ENCODE measurements at regions not wholly inside any gene's neighbourhood (a gene's known extent, or its start where the extent isn't known, plus 50 kb on each side); places are given as distances from the start of the nearest gene placed in this dataset.
"Not testable (repeated sequence)": the region's sequence is repeated elsewhere in the genome, so short reads cannot be mapped to it uniquely, and the experiment has no call there.

DNA sequence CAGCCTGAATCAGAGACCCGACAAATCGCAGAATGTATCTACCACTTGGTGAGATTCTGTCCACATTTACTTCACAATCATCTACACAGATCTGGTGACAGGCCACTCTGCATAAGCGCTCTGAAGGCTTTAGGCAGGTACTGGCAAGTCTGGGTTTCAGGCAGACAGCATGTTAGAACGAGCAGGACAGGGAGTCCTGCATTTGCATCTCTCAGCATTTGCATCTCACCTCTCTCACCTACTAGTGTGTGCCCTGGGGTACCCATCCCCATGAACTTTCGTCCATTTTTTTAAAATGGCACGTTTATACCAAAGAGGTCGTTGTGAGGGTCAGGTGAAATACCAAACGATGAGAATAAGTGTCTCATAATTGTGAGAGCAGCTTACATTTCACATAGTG lies 108.2 kb downstream of the SPATA31A1 start:
- DNase-seq; POLR2A ChIA-PET; H3K27ac Mint-ChIP-seq; ATAC-seq; H3K27me3 Mint-ChIP-seq (ENCODE audit: low read depth); H3K36me3 Mint-ChIP-seq (ENCODE audit: low read depth); H3K4me1 Mint-ChIP-seq (ENCODE audit: low read depth); CTCF ChIA-PET; H3K9me3 Mint-ChIP-seq (ENCODE audit: insufficient read depth): not testable (repeated sequence)
- peak overlapping the region; percentile 92 for H3K4me3 Mint-ChIP-seq

GRCh38 chr9:39464122-39464777 lies 108.8 kb downstream of the SPATA31A1 start:
- Mint-ChIP-seq H3K4me3 (peak overlapping the region; percentile 92), H3K27ac (peak overlapping the region; percentile 86)
- POLR2A ChIA-PET; H3K4me1 Mint-ChIP-seq (ENCODE audit: low read depth); H3K9me3 Mint-ChIP-seq (ENCODE audit: insufficient read depth); CTCF ChIA-PET; H3K36me3 Mint-ChIP-seq (ENCODE audit: low read depth); H3K27me3 Mint-ChIP-seq (ENCODE audit: low read depth): not testable (repeated sequence)
- ATAC-seq (peak; percentile 99), DNase-seq (peak; percentile 82)

GRCh38 chr9:39474499-39474898 lies 119.0 kb downstream of the SPATA31A1 start:
- DNase-seq; POLR2A ChIA-PET; H3K4me1 Mint-ChIP-seq (ENCODE audit: low read depth); H3K27ac Mint-ChIP-seq; ATAC-seq; CTCF ChIA-PET; H3K27me3 Mint-ChIP-seq (ENCODE audit: low read depth); H3K36me3 Mint-ChIP-seq (ENCODE audit: low read depth); H3K9me3 Mint-ChIP-seq (ENCODE audit: insufficient read depth); H3K4me3 Mint-ChIP-seq: not testable (repeated sequence)

GRCh38 chr9:39483073-39483472 lies 127.6 kb downstream of the SPATA31A1 start:
- CTCF ChIA-PET, H3K27ac Mint-ChIP-seq: not testable (repeated sequence)

DNA sequence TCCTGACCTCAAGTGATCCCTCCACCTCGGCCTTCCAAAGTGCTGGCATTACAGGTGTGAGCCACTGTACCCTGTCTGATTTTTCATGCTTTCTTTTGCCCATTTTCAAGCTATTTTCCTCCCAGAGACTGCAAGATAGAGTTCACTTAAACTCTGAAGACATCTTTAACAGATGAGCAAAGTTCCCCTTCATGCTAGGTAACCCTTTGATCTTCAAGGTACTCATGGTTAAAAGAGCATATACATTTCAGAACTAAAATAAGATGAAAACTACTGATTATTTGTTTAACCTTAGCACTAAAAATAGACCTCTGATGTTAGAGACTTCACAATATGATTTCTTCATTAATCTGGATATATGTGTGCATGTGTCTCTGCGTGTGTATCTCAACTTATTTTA lies 128.4 kb downstream of the SPATA31A1 start:
- H3K4me3 Mint-ChIP-seq; H3K27ac Mint-ChIP-seq; POLR2A ChIA-PET; DNase-seq; H3K4me1 Mint-ChIP-seq (ENCODE audit: low read depth); ATAC-seq; H3K9me3 Mint-ChIP-seq (ENCODE audit: insufficient read depth); H3K36me3 Mint-ChIP-seq (ENCODE audit: low read depth); H3K27me3 Mint-ChIP-seq (ENCODE audit: low read depth); CTCF ChIA-PET: not testable (repeated sequence)

More at GRCh38 chr9:39483073-39483472, 127.6 kb downstream of the SPATA31A1 start:
- H3K4me1 Mint-ChIP-seq (ENCODE audit: low read depth); H3K4me3 Mint-ChIP-seq; H3K9me3 Mint-ChIP-seq (ENCODE audit: insufficient read depth); POLR2A ChIA-PET; DNase-seq; H3K27me3 Mint-ChIP-seq (ENCODE audit: low read depth); H3K36me3 Mint-ChIP-seq (ENCODE audit: low read depth); ATAC-seq: not testable (repeated sequence)

GRCh38 chr9:39484292-39484691 lies 128.8 kb downstream of the SPATA31A1 start:
- DNase-seq; H3K4me3 Mint-ChIP-seq; CTCF ChIA-PET; ATAC-seq; H3K36me3 Mint-ChIP-seq (ENCODE audit: low read depth); POLR2A ChIA-PET; H3K27ac Mint-ChIP-seq; H3K4me1 Mint-ChIP-seq (ENCODE audit: low read depth); H3K27me3 Mint-ChIP-seq (ENCODE audit: low read depth); H3K9me3 Mint-ChIP-seq (ENCODE audit: insufficient read depth): not testable (repeated sequence)

DNA sequence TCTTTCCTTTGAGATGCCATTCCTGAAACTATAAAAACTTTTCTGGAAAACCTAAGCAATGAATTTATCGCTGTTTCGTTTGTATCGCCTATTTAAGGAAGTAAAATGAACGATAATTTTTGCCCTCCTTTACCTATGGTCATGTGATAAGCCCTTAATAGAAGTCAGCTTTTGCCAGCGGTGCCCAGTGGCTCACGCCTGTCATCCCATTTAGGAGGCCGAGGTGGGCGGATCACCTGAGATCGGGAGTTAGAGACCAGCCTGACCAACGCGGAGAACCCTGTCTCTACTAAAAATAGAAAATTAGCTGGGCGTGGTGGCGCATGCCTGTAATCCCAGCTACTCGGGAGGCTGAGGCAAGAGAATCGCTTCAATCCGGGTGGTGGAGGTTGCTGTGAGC lies 132.0 kb downstream of the SPATA31A1 start:
- H3K9me3 Mint-ChIP-seq (ENCODE audit: insufficient read depth); H3K27ac Mint-ChIP-seq; DNase-seq; ATAC-seq; H3K4me1 Mint-ChIP-seq (ENCODE audit: low read depth); H3K36me3 Mint-ChIP-seq (ENCODE audit: low read depth); POLR2A ChIA-PET; H3K4me3 Mint-ChIP-seq; CTCF ChIA-PET; H3K27me3 Mint-ChIP-seq (ENCODE audit: low read depth): not testable (repeated sequence)

GRCh38 chr9:39496248-39496647 lies 140.8 kb downstream of the SPATA31A1 start:
- H3K27ac Mint-ChIP-seq; H3K4me1 Mint-ChIP-seq (ENCODE audit: low read depth); POLR2A ChIA-PET; H3K36me3 Mint-ChIP-seq (ENCODE audit: low read depth); DNase-seq; ATAC-seq; H3K27me3 Mint-ChIP-seq (ENCODE audit: low read depth); CTCF ChIA-PET; H3K9me3 Mint-ChIP-seq (ENCODE audit: insufficient read depth); H3K4me3 Mint-ChIP-seq: not testable (repeated sequence)

DNA sequence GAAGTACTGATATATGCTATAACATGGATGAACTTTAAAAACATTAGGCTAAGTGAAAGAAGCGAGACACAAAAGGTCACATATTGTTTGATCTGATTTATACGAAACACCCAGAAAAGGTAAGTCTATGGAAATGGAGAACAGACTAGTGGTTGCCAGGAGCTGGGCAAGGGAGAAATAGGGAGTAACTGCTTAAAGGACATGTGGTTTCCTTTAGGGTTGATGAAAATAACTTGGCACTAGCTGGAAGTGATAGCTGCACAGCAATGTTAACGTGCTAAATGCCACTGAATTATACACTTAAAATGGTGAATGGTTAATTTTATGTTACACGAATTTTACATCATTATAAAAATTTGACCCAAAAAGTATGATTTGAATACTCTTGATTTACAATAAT lies 147.7 kb downstream of the SPATA31A1 start:
- DNase-seq; ATAC-seq; H3K27ac Mint-ChIP-seq; H3K9me3 Mint-ChIP-seq (ENCODE audit: insufficient read depth); POLR2A ChIA-PET; H3K36me3 Mint-ChIP-seq (ENCODE audit: low read depth); CTCF ChIA-PET; H3K27me3 Mint-ChIP-seq (ENCODE audit: low read depth); H3K4me1 Mint-ChIP-seq (ENCODE audit: low read depth); H3K4me3 Mint-ChIP-seq: not testable (repeated sequence)

DNA sequence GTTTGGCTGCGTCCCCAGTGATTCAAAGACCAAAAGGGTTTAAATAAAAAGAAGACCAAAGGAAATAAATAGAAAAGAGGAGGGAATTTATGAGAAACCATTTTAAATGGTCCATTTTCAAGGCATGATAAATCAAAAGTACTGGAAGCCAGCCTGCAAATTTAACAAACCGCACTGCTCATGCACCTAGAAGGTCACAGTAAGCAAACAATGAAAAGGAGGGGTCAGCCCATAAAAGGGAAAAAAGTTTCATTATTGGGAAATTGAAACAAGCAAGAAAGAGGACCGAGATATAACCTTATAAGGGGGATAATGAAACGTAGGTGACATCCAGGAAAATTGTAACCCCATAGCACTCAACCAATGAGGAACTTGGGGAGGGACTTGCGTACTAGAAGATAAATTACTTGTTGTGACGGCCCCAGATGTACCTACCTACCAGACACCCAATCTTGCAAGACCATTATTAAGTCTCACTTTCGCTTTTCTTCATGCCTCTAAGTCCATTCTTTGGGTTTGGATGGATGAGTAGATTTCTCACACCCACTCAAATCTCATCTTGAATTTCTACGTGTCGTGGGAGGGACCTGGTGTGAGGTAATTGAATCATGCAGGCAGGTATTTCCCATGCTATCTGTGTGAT lies 172.0 kb downstream of the SPATA31A1 start:
- POLR2A ChIA-PET; H3K27ac Mint-ChIP-seq; ATAC-seq; H3K9me3 Mint-ChIP-seq (ENCODE audit: insufficient read depth); H3K27me3 Mint-ChIP-seq (ENCODE audit: low read depth); H3K36me3 Mint-ChIP-seq (ENCODE audit: low read depth); DNase-seq; CTCF ChIA-PET; H3K4me3 Mint-ChIP-seq; H3K4me1 Mint-ChIP-seq (ENCODE audit: low read depth): not testable (repeated sequence)

GRCh38 chr9:39532597-39532996 lies 177.1 kb downstream of the SPATA31A1 start:
- ATAC-seq; POLR2A ChIA-PET; H3K9me3 Mint-ChIP-seq (ENCODE audit: insufficient read depth); CTCF ChIA-PET; DNase-seq; H3K36me3 Mint-ChIP-seq (ENCODE audit: low read depth); H3K27ac Mint-ChIP-seq; H3K4me1 Mint-ChIP-seq (ENCODE audit: low read depth); H3K4me3 Mint-ChIP-seq; H3K27me3 Mint-ChIP-seq (ENCODE audit: low read depth): not testable (repeated sequence)

DNA sequence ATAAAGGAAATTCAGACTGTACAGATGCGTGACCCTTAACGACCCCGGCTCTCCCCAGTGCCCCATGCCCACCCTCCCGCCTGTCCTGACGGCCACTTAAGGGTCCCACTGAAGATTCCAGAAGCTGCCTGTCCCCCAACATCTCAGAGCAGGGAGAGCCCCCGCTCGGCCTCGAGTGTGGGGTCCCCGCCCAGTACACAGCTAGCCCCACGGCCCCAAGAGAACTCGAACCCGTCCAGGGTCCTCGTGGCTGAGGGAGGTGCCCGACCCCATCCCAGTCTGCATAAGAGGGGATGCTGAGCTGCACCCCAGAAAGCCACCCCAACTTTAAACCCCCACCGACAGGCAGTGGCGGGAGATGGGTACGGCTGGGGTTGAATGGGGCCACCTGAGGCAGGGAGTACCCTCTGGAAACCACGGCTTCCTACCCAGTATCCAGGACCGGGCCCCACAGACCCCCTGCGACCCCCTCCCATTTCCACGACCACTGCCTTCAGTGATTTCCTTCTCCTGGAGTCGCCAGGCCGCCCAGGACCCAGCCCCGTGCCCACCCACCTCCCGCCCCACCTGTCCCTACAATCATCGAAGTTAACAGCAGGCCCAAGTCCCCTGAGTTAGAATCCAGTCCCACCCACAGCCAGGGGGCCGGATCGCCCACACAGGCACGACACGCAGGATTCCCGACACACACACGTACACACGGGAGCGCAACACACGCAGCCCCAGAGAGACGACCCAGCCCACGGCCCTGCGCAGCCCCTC lies 177.7 kb downstream of the SPATA31A1 start:
- CTCF ChIA-PET; POLR2A ChIA-PET; ATAC-seq; H3K4me1 Mint-ChIP-seq (ENCODE audit: low read depth); H3K9me3 Mint-ChIP-seq (ENCODE audit: insufficient read depth); H3K27ac Mint-ChIP-seq; DNase-seq; H3K4me3 Mint-ChIP-seq; H3K36me3 Mint-ChIP-seq (ENCODE audit: low read depth); H3K27me3 Mint-ChIP-seq (ENCODE audit: low read depth): not testable (repeated sequence)

Data from activated CD8-positive, alpha-beta T cell treated with anti-CD3 and anti-CD28 coated beads, Interleukin-2, amount 10 ng/mL, durations not matched to agents 7 days and 5 days (primary cell).